ELF-1 (cell line): ENCODE measurements at regions not wholly inside any gene's neighbourhood (a gene's known extent, or its start where the extent isn't known, plus 50 kb on each side); places are given as distances from the start of the nearest gene placed in this dataset.
"Not testable (repeated sequence)": the region's sequence is repeated elsewhere in the genome, so short reads cannot be mapped to it uniquely, and the experiment has no call there.

Experiments
- DNase-seq: peaks from one replicate; pipeline ENCODE4 v3.0.0-alpha.2; 2016; ENCODE audit warnings: low read depth, low spot score

- DNase-seq, result no peak
Observed at GRCh38 chr3:67064105-67064504, 66.0 kb downstream of the KBTBD8 start.

- DNase-seq, result no peak
Observed at GRCh38 chr3:67067251-67067650, 69.1 kb downstream of the KBTBD8 start.

- DNase-seq, result not testable (repeated sequence)
Observed at GRCh38 chr3:67072640-67073039, 74.5 kb downstream of the KBTBD8 start.

GRCh38 chr3:67073812-67074211 lies 75.7 kb downstream of the KBTBD8 start:
- no peak for DNase-seq

GRCh38 chr3:67075295-67075694 lies 77.2 kb downstream of the KBTBD8 start:
- DNase-seq, result no peak

GRCh38 chr3:67076607-67077006 lies 78.5 kb downstream of the KBTBD8 start:
- DNase-seq, result no peak

- DNase-seq, result no peak
Observed at GRCh38 chr3:67077656-67078055, 79.5 kb downstream of the KBTBD8 start.

GRCh38 chr3:67082533-67083024 lies 84.5 kb downstream of the KBTBD8 start:
- no peak for DNase-seq

- DNase-seq, result no peak
Observed at GRCh38 chr3:67083277-67083676, 85.2 kb downstream of the KBTBD8 start.

GRCh38 chr3:67087788-67088187 lies 89.7 kb downstream of the KBTBD8 start:
- no peak for DNase-seq

- DNase-seq, result no peak
Observed at GRCh38 chr3:67090474-67090873, 92.4 kb downstream of the KBTBD8 start.

GRCh38 chr3:67093305-67093704 lies 95.2 kb downstream of the KBTBD8 start:
- no peak for DNase-seq

GRCh38 chr3:67094167-67094566 lies 96.1 kb downstream of the KBTBD8 start:
- DNase-seq, result no peak

- DNase-seq, result no peak
Observed at GRCh38 chr3:67094774-67095173, 96.7 kb downstream of the KBTBD8 start.

- DNase-seq, result no peak
Observed at GRCh38 chr3:67104388-67104787, 106.3 kb downstream of the KBTBD8 start.

- no peak for DNase-seq
Observed at GRCh38 chr3:67106874-67107273, 108.8 kb downstream of the KBTBD8 start.

GRCh38 chr3:67109651-67110204 lies 111.6 kb downstream of the KBTBD8 start:
- DNase-seq, result peak; percentile 24

GRCh38 chr3:67113802-67114407 lies 115.8 kb downstream of the KBTBD8 start:
- DNase-seq, result peak; percentile 89

- DNase-seq, result no peak
Observed at GRCh38 chr3:67118122-67118521, 120.0 kb downstream of the KBTBD8 start.

- DNase-seq, result no peak
Observed at GRCh38 chr3:67118635-67119034, 120.5 kb downstream of the KBTBD8 start.

- DNase-seq, result no peak
Observed at GRCh38 chr3:67123914-67124313, 125.8 kb downstream of the KBTBD8 start.

GRCh38 chr3:67127254-67127653 lies 129.1 kb downstream of the KBTBD8 start:
- DNase-seq, result no peak

GRCh38 chr3:67142432-67142831 lies 144.3 kb downstream of the KBTBD8 start:
- DNase-seq, result no peak

- DNase-seq, result no peak
Observed at GRCh38 chr3:67145738-67146137, 147.6 kb downstream of the KBTBD8 start.
